ENCODE measurements at regions not wholly inside any gene's neighbourhood (a gene's known extent, or its start where the extent isn't known, plus 50 kb on each side); places are given as distances from the start of the nearest gene placed in this dataset.
"Not testable (repeated sequence)": the region's sequence is repeated elsewhere in the genome, so short reads cannot be mapped to it uniquely, and the experiment has no call there.

DNA sequence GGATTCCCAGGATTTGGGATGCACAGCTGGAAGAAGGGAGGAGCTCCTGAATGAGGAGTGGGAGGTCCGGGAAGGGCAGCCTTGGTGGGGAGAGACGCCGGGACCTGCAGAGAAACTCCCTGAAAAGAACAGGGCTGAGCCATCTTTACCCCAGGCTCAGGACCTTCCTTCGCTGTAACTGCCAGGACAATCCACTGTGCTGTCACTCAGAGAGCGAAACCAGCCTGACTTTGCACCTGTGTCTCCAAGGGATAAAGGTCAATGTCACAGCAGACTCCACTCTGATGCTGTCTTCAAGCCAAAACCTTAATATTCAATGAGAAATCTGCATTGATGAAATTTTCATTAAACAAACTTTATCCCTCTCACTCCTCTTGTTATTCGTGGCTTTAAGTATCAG is 235.4 kb upstream of the SULF2 start:
- DNase-seq: not testable (repeated sequence)

DNA sequence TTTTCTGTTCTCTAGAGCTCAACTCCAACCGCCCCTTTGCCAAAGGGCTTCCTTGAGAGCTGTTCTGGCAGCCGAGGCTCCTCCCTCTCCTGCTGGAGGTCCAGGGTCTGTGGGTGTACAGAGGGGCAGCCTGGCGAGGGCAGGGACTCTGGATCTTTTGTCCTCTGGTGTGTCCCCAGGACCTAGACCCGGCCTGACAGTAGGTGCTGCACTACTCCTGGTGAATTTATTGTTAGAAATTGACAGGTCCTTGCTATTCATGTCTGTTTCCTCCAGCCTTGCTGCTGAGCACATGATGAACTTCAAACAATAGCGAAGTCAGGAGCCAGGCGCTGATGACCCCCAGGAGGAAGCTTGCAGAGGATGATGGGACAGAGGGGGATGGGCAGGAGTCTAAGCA is 234.7 kb upstream of the SULF2 start:
- no peak for DNase-seq

DNA sequence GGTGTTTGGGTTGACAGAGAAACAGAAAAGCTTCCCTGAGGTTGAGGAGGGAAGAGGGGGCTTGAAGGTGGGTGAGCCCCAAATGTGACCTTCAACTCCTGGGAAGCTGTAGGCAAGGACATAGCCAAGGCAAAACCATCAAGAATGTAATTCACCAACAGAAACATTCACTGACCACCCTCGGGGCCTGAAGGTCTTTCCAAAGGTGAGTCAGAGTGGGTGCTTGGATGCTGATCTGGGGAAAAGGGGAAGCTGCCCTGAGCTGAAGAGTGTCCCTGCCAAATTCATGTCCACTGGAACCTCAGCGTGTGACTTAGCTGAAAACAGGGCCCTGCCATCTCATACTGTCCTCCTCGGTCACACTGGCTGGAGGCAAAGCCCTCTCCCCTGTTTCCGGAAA is 234.2 kb upstream of the SULF2 start:
- no peak for DNase-seq

DNA sequence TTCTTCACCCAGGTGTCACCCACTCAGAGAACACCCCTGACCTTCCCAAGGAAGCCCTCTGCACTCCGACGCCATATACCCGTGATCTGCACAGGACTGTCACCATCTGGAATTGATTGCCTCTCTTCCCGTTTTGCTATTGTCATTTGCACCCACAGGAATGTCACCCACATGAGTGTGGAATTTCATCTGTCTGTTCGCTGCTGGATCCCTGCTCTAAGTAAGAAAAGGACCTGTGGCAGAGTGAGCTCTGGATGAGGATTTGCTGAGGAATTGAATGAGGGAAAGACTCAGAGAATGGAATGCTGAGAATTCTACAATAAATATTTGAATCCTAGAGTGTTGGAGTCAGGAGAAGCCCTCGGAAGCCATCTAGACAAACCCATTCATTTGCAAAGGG is 233.6 kb upstream of the SULF2 start:
- DNase-seq: not testable (repeated sequence)

DNA sequence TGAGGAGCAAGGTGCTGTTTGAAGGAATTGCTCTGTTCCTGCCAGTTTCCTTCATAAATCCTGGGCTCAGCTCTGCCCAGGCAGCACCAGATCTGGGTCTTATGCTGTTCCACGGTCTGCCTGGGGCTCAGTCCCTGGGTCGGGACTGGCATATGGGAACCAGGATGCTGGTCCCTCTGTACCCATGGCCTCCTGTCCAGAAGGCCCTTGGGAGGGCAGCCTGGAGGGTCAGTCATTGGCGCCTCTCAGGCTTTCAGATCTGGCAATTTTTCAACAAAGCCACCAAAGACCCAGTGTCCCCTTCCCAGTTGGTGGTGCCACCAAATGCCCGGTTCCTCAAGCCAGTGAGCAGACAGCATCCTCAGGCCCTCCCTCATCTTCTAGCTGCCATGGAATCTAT is 232.7 kb upstream of the SULF2 start:
- DNase-seq: no peak

DNA sequence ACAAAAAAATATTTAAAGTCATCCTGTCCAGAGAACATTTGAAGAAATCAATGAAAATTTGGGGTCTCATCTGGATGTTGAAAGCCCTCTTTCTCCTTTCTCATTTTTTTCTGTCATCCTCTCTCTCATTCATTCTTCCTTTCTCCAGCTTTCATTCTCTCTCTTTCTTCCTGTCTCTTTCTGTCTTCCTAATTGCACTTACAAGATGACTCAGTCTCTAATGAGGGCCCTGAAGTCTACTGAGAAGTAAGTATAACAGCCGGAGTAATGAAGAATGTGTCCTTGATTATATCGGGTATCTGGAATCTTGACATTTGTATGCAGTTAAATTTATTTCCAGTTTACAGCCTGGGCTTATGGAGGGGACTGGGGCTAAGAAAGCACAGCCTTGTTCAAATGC is 232.2 kb upstream of the SULF2 start:
- DNase-seq: no peak

DNA sequence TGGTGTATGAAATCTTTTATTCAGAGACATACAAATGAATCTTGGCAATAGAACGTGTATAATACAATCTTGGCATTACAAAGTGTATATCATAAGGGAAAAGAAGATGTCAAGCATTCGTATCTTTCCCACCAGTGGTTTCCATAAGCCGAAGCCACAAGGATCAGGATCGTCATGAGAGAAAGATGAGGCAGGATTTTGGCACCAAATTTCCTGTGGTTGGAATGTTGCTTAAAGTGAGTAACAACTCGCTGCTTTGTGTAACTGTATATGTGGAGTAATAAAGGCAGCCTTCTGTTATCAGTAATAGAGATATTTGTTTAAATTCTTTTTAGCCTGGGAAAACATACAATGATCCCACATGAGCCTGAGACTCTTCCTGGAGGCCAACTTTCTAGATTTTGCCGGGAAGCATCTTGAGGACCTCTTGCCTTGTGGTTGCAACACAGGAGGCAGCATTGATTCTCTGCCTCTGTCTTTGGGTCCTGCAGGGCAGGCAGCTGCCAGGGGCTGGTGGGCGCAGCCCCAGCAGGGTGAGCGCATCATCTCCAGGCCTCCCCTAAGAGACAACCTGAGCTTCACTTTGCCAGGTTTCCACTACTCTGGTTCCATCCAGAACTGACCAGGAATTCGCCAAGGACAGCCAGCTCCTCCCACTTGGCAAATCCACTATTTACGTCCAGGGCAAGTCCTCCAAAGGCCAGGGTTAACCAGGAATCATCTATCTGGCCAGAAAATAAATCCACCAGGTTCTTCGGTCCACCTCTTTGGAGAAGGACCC is 230.9 kb upstream of the SULF2 start:
- no peak for DNase-seq

DNA sequence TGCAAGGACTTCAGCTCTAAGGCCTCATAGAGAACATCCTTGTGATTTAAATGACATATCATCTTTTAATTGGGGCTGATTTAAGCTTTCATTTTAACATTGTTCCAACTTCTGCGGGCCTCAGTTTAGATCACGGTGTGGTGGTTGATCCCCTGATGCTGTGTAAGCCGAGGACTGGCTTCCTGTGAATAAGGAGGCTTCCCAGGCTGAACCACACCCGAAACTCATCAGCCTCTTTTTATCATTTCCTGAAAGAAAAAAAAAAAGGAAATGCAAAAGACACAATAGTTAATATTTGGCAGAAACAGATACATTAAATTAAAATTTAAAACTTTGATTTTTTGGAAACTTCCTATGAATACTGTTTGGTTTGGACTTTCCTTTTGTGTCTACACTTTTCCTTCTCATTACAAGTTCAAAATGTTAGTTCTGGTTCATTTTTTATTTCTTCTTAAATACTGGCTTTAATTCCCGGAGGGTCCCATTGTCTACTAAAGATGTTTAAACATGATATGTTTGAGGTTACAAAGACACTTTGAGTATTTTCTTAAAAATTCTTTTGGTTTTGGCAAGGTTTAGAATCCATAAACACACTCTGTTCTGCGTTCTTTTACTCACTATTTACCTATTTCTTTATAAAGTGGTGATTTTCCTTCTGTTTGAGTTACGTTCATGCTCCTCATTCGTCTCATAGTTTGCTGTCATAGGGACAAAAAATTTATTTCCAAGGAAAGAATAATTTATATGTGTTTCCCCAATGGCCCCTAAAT is 230.0 kb upstream of the SULF2 start:
- DNase-seq: no peak

DNA sequence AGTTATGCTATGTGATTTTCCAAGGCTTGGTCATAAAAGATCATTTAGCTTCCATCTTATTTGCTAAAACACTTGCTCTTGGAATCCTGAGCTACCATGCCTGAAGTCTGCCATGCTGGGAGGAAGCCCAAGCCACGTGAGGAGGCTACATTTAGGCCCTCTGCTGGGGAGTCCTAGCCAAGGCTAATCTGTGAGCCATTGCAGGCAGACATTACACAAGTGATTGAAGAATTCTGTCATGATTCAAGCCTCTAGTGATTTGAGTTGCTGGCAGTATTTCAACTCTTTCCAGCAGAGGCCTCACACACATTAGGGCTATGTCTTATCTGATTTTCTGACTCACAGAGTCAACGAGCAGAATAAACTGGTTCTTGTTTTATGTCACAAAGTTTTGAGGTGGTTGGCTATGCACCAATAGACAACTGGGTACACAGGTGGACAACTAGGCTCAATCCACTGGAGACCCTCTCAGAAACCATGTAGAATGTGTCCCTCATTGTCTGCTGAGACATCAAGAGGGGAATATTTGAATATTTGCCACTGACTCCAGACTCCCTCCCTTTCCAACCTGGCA is 227.2 kb upstream of the SULF2 start:
- DNase-seq: no peak

DNA sequence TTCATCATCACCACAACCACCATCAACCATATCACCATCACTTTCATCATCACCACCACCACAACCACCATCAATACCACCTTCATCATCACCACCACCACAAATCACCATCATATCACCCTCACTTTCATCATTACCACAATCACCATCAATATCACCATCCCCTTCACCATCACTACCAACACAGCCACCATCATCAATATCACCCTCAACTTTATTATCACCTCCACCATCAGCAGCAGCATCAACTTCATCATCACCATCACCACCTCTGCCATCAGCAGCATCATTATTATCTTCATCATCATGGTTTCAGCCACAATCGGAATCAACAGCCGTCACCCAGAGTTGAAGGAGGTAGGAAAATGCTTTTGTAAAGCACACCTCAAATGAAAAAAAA is 225.7 kb upstream of the SULF2 start:
- no peak for DNase-seq

DNA sequence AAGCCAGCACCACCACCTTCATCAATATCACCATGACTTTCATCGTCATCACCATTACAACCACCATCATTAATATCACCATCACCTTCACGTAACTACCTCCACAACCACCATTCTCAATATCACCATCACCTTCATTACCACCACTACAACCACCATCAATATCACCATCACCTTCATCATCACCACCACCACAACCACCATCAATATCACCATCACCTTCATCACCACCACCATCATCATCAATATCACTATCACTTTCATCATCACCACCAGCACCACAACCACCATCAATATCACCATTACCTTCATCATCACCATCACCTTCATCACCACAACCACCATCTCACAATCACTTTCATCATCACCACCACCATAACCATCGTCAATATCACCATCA is 225.3 kb upstream of the SULF2 start:
- no peak for DNase-seq

DNA sequence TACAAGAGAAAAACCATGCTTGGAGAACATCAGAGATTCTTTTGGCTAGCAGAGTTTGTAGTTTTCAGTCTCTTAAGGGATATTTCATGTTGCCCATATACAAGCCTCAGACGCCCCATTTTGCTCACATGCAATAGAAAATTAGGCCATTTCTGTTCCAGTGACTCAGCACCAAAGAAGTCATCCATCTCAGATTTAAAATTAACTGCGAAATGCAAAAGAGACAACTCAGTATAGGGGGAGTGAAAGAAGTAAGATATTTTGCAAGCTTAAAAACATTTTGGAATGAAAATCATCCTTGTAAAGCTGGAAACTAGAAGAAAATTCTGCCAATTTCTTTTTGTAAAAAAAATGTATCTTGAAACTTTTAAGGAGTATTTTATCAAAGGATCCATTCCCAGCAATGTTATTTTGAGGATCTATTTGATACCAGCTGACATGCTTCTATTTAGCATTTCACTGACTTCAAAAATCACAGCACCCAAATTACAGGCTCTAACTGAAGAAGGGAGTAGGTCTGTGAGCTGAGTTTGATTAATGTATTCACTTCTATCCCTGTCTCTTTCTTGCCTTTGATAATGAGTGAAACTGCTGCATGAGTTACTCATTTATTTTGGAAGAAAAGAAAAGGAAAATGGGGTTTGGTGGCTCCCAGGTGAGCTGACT is 223.7 kb upstream of the SULF2 start:
- no peak for DNase-seq

DNA sequence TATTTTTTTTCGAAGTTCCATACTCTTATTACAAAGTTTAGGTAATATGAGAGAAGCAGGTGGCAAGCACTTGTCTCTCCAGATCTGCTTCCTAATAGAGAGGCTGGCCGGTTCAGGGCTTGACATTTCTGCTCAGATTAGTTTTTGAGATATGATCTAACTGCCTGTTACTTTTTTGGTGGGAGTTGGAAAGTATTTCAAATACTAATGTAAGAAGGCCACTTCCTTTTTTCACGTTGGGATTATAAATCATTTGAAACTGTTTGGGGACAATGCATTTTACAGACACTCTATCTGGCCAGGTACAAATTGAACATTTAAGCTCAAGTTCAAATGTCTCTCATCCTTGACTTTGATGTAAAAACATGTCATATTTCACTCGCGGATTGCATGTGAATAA is 222.1 kb upstream of the SULF2 start:
- DNase-seq: no peak

DNA sequence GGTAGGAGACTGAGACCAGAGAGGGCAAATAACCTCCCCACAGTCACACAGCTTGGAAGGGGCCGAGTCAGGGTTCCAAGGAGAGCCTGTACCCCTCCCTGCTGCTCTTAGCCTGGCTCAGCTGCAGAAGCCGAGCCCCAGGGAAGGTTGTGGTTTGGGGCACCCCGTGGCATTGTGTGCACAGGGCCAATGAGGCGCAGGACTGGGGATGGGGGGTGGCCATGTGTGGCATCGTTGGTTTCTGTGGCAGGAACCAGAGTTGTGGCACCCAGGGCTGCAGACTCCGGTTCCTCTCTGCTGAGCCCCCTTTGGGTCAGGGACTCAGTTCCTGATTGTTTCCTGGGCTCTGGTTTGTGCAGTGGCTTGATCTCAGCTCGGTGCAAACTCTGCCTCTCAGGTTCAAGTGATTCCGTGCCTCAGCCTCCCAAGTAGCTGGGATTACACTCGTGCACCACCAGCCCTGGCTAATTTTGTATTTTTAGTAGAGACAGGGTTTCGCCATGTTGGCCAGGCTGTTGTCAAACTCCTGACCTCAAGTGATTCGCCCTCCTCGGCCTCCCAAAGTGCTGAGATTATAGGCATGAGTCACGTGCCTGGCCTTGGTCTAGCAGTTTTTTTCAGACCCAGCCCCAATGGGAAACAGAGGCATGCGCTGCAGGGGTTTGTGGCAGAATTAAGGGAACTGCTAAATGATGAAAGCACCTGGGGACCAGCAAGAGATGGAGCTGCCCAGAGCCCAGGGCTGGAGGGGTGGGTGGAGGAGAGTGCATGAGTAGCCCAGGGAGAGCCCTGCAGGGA is 221.0 kb upstream of the SULF2 start:
- DNase-seq: no peak

DNA sequence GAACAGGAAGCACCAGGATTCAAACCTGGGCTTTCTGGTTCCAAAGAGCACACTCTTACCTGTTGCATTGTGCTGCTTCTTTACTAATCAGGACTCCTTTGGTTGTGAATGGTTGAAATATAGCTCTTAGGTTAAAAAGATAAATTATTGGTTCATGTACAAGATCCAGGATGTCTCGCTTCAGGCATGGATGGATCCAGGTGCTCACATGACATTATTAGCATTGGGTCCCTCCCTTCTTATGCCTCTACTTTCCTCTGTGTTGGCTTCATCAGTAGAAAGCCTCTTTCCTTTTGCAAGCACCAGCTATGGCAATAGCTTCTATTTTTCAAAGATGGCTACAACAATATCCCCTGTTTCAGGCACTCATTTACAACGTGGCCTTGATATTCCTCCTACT is 217.7 kb upstream of the SULF2 start:
- no peak for DNase-seq

DNA sequence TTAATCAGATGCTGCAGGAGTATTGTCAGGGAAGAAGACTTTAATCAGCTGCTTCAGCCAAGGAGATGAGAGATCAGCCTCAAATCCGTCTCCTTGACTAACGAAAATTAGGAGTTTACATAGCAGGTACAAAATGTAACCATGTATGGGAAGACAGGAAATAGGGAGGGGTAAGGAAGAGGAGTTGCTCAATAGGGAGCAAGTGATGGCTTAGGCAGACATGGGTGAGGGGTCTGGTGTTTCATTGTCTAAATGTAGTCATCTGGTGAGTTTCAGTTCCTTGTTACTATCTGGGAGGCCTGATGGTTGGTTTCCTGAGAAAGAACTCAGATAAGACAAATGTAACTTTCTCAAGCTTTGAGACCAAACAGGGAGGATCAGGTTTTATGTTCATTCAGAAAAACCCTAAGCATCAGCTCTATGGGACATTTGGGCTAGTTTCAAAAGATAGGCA is 217.3 kb upstream of the SULF2 start:
- DNase-seq: no peak

DNA sequence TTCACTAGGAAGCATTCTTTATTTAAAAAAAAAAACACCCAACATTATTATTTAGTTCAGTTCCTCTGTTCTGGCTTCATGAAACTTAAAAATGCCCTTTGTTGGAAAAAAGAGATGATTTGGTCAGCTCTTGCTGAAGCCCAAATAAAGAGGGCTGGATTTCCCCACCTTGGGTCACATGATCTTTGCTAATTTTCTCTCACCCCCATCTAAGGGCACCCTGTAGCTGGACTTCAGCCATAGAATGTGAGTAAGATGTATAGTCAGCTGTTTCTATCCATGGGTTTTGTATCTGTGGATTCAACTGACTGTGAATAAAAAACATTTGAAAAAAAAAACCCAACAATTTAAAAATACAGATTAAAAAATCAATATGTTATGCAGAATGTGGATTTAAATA is 213.9 kb upstream of the SULF2 start:
- no peak for DNase-seq

DNA sequence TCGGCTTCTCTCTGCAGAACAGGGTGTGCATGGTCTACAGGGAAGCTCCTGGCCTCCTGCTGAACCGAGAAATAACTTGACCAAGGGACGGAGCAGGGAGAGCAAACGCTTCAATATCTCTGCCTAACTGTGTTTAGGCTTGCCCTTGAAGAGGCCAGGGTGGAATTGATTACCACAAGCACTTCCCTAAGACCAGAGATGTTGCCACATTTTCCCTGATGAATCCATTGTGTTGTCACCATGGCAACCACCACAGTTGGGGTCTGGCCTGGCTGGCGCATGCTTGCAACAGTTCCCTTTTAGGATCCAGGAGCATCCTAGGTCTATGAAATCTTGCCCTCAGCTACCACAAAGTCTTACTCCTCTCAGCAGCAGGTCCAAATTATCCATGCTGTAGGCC is 213.5 kb upstream of the SULF2 start:
- DNase-seq: no peak

DNA sequence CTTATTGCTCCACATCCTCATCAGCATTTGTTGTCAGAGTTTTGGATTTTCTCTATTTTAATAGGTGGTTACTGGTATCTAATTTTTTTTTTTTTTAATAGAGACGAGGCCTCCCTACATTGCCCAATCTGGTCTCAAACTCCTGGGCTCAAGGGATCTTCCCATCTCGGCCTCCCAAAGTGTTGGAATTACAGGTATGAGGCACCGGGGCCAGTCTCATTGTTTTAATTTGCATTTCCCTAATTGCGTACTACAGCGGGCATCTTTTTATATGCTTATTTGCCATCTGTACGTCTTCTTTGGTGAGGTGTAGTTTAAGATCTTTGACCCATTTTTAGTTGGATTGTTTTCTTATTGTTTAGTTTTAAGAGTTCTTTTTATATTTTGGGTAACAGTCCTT is 210.4 kb upstream of the SULF2 start:
- DNase-seq: no peak

DNA sequence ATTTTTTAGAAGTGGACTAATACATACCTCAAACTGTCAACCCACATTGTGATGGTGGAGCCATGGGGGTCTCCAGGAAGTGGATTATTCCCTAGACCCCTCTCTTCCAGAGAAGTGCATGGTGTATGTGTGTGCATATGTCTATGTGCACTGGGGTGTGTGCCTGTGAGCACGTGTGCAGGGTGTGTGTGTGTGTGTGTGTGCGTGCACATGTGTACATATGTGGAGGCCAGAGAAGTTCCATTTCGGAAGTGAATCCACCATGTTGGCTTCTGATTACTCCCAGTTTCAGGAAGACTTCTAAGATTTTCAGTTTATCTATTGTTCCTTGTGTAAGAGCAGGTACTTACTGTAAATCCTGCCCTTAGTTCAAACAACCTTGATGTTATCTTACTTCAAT is 208.5 kb upstream of the SULF2 start:
- no peak for DNase-seq

DNA sequence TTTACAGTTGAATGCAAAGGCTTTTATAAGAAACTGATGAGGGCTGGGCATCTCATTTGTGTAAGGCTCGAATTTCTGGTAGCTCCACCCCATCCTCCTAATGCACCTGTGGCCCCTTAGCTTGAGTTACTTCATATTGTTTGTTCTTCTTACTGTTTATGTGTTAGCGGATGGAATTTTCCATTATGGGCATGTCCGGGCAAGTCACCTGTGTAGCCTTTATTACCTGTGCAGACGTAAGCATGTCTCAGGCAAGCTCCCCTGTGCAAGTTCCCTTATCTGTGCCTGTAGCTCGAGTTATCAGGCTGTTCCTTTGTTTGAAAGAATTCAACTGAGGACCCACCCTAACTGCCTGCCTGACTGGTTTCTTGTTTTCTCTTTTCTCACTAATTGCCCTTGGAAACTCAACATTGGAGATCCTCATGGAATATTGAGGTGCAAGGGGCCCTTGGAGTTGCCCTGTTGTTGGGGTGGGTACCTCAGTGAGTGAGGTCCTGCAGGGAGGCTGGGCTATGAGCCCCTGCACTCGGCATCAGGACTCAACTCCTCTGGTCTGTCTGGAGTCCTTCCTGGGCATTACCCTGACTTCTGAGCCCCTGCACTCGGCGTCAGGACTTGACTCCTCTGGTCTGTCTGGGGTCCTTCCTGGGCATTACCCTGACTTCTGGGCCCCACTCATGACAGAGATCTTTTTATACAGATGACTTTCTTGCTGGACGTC is 207.9 kb upstream of the SULF2 start:
- DNase-seq: no peak

DNA sequence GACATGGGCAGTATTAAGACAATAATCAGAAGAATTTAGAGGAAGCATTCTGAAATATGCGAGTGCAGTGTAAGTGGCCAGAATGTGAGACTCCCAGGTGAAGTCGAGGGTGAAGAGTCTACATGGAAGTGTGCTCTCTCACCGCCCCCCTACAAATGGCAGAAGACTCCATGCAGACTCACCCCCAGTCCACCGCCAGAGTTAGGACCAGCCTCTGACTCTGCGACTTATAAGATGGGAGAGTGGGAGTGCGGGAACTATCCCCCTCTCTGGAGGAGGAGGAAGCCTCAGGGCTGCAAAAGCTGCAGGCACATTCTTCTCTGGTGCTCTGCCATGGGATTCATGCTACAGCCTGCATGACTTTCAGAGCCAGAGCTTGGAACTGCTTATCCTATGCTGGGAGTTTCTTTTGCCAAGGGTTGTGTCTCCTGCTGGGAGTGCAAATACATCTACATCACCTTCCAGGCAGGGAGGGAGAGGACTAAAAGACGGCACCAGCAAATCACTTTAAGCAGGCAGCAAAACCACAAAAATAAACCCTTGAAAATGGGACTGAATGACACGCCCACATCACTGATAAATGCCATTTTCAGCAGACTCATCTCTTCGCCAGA is 206.7 kb upstream of the SULF2 start:
- no peak for DNase-seq
